ENCODE measurements at regions not wholly inside any gene's neighbourhood (a gene's known extent, or its start where the extent isn't known, plus 50 kb on each side); places are given as distances from the start of the nearest gene placed in this dataset.

DNA sequence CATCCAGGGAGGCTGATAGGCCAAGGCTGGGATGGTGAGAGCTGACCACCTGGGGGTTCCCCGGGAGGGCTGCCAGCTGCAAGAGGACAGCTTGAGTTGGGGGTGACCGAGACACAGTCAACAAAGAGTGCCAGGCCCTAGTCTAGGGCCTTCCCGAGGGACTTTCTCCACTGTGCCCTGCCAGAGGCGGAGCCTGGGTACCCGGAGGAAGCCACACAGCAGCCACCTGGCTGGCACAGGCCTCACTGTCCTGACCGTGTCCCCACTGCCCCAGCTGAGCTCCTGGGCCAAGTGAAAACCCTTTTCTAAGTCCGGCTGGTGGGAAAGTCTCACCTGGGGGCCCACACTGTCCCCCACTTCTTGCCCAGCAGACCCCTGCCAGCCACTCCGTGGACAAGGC, 71.9 kb upstream of the GSE1 start:
- no peak for DNase-seq

DNA sequence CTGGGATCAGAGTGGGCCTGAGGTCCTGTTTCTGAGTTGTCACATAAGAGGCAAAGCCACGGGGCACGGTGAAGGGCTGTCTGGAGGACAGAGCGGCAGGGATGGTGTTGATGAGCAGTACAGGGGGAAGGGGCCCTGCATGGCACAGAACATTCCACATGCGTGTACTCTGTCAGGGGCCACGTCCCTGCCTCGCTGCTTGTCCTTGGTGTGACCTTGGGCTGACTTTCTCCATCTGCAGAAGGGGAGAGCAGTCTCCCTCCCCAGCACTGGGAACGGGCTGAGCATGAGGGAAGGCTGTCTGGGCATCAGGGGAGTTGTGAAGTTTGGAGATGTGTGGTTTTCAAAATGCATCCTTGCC, 71.5 kb upstream of the GSE1 start:
- no peak for DNase-seq

DNA sequence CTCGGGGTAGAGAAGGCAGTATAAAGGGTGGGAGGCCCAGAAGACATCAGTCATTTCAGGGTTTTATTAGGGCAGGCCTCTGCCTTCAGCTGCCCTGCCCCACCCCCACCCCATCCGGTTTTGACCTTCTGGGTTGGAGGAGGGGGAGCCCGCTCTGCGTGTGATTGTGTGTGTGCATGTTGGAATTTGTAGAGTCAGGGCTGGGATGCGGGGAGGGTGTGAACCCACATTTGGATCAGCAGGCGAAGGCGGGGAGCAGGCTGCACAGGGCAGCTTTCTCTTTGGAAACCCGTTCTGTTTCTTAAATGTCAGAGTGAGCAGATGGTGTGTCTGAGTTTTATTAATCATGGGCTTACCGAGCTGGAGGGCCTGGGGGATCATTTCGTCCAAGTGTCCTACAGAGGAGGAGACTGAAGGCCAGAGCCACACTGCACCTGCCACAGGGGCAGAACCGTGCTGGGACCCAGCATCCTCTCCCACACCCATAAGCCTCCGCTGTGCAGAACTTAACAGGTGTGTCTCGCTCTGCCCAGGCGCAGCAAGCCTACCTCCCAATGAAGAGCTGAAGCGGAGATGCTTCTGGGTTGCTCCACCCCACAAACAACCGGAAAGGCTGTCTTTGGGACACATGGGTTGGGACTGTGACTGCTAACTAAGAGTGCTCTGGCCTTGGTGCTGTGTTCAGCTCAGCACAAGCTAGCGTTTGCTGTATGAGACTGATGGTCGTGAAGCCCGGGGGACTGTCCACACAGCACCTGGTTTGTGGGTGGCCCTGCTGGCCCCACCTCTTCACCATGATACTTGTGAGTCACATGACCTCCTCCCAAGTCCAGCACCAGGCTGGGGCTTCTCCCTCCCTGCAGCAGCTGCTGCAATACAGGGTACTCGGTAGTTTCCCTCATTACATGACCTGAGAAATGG, 70.9 kb upstream of the GSE1 start:
- no peak for DNase-seq

DNA sequence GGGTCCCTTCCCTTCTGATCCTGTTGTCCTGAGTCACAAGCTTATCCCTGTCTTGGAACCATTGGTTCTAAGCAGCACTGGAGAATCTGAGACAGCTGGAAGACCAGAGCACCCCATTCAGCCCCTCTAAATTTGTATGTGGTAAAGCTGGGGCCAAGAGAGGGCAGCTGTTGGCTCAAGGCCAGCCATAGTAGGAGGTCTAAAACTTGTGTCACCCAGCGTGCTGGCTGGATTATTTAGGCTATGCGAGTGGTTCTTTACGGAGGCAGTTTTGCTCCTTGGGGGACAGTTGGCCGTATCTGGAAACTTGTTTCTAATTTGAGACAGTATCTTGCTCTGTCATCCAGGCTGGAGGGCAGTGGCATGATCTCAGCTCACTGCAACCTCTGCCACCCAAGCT, 69.6 kb upstream of the GSE1 start:
- no peak for DNase-seq

DNA sequence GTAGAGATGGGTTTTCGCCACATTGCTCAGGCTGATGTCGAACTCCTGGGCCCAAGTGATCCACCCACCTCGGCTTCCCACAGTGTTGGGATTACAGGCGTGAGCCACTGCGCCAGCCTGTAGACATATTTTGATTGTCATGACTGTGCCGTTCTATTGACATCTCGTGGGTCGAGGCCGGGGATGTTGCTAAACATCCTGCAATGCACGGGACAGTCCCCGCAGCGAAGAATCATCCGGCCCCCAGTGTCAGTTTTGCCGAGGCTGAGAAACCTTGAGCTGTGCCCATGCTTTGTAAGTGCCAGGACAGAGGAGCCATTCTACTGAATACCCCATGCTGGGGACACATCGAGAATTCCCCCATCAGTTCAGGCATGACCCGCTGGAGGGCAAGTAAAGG, 69.1 kb upstream of the GSE1 start:
- DNase-seq: no peak

DNA sequence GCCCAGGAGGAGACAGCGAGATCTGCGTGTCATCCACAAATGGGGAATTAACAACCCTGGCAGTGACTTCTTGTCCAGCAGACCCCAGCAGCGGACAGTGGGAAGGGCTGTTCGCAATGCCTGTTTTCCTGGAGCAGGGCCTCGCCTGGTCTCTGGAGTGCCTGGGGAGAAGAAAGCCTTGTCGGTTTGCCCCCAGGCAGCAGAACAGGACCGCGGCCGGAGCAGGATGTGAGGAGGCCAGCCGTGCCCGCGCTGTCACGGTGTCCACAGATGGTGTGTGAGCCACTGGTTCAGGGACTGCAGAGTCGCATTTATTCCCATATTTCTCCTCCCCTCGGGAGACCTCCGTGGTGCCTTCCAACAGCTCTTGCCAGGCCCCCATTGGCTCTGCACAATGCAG, 68.5 kb upstream of the GSE1 start:
- no peak for DNase-seq

DNA sequence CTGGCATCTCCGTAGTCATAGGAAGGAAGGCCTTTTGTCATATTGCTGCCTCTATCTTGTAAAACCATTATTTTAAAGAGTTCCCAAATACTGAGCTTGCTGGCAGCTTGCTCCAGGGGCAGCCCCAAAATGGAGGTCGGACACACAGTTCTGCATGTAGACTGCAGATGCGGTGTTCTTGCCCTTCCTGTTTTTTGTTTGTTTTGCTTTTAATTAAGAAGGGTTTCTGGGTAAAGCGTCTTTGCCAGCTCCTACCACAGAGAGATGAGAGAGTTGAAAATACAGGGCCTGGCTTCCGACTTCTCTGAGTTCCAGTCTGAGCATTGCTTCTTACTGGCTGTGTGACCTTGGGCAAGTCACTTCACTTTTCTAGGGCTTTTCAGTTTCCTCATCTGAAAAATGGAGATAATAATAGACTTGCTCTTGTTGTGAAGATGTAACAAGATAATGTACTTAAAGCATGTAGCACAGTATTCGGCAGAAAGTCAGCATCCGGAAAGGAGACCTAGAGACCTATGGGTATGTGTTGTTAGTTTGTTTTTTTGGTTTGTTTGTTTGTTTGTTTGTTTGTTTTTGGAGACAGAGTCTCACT, 67.8 kb upstream of the GSE1 start:
- DNase-seq: no peak

DNA sequence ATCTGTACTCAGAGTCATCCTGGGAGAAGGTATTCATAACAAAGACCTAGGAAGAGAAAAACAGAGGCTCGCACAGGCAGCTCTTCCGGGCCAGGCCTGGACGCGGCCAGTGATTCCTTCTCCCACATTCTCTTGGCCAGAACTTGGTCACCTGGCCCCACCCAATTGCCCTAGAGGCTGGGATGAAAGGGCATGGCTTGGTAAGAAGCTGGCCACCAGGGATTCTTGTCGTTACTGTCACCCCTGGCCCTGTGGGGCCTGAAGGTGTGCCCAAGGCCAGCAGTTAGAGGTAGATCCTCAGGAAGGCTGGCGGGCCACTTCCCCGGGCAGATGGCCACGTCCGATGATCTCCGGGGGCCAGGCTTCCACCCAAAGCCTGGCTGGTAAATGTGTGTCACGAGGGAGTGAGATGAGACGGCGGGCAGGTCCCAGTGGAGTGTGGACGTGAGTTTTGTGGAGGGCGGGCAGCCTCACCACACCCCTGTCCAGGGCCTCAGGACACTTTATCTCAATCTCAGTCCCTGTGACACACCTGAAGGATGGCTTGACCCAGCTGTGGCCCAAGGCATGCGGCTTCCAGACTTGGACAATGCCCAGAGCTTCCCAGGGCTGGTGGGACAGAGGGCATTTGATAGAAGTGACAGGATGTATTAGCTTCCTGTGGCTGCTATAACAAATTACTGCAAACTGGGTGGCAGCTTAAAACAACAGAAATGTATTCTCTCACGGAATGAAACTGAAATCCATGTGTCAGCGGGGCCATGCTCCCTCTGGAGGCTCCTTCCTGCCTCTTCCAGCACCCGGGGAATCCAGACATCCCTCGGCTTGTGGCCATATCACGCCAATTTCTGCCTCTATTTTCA, 66.3 kb upstream of the GSE1 start:
- DNase-seq: no peak

DNA sequence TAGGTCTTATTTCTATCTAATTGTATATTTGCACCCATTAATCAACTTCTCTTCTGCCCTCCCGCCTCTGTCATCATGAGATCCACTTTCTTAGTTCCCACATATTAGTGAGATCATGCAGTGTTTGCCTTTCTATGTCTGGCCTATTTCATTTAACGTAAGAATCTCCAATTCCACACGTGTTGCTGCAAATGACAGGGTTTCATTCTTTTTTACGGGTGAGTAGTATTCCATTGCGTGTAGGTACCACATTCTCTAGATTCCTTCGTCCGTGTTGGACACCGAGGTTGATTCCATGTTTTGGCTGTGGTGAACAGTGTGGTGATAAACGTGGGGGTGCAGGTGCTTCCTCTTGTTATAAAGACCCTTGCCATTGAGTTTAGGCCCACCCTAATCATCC, 64.7 kb upstream of the GSE1 start:
- DNase-seq: no peak

DNA sequence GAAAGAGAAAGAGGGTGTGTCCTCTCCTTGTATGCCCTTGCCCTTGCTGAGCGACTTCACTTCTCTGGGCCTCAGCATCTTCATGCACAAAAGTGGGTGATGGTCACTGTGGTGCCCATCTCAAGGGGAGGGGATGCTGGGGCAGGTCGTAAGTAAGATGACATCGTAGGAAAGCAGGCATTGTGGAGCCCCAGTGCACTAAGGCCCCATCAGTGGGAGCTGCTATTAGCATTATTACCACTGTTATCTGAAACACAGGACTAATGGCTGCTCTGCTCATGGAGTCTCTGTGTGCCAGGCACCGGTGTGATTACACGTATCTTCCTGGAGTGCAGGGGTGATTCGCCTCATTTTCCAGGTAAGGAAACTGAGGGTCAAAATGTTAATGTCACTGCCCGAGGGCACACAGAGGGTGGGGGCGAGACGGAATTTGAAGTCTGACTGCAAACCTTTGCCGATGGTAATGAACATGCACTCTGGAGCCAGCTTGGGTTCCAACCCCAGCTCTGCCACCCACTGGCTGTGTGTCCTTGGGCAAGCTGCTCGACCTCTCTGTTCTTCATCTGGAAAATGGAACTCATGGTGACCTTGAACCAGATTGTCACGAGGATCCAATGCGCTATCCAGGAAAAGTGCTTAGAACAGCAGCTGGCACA, 63.2 kb upstream of the GSE1 start:
- DNase-seq: no peak

DNA sequence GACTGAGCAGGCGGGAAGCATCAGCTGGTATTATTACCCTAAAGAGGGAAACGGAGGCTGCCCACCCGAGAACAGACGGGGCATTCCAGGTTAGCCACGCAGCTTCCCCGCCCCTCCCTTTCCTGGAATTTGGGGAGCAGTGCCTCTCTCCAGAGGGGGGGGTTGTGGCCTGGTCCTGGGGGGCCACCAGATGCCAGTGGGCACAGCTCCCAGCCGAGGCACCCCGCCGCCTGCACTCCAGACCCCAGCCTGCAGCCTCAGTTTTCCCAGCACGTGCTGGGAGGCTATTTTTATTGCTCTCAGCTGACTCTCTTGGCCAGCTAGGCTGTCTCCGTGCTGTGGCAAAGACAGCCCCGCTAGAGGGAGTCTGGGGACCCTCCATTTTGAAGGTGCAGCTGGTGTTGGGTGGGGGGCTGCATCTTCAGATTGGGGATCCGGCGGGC, 62.7 kb upstream of the GSE1 start:
- DNase-seq: no peak

DNA sequence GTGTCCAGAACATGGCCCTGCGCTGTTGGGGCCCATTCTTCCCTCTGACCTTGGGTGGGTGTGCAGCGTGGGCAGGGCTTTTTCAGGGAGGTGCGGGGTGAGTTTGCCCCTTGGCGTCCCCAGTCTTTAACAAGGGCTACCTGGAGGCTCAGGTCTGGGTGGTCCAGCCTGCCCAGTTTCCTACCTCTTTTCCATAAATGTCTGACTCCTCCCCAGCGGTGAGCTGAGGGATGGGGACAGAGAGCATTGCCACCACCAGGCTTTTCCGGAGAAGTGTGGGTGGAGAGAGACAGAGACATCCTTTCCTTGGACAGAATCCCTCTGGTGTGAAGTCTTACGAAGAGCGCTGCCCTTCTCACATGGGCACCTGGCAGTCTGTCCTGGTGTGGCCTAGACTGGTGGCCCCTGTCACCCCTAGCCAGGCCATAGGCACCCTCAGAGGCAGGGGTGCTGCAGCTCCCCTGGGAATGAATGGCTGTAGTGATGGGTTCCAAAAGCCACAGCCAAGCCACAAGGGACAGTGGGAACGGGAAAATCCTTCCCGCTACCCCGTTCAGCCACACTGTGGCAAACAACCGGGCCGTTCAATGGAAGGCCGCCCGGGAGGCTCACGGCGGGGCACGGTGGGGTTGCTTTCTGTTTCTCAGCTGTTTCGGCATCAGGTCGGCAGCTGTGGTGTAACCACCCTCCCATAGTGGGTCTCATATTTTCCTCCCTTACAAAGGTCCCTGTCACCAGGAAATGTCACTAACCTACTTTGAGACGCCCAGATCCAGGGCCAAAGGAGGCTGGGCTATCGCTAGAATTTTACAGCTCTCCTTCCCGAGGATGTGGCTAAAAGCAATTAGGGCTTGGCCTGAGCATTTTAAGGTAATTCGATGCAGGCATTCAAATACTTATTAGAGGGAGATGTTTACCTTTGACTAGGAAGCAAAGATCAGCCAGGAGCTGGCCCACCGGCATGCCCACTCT, 61.9 kb upstream of the GSE1 start:
- DNase-seq: peak; percentile 41

DNA sequence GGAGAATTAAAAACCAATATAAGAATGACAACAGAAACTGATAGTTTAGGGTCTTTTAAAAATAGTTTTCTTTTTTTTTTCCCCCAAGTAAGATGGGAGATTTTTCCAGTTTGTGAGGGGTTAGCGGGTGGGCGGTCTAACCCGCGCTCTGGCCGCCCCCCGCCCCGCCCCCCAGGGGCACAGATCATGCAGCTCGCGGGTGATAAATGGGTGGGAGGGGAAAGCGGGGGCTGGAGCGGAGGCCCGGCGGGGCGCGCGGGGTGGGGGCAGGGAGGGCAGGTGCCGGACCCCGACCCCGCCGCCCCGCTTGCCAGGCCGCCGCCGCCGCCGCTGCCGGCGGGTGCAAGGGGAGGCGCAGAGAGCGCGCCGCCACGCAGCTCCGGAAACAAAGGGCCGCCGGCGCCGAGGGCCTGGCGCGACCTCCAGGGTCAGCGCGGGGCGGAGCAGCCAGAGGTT, 60.1 kb upstream of the GSE1 start:
- DNase-seq: no peak

DNA sequence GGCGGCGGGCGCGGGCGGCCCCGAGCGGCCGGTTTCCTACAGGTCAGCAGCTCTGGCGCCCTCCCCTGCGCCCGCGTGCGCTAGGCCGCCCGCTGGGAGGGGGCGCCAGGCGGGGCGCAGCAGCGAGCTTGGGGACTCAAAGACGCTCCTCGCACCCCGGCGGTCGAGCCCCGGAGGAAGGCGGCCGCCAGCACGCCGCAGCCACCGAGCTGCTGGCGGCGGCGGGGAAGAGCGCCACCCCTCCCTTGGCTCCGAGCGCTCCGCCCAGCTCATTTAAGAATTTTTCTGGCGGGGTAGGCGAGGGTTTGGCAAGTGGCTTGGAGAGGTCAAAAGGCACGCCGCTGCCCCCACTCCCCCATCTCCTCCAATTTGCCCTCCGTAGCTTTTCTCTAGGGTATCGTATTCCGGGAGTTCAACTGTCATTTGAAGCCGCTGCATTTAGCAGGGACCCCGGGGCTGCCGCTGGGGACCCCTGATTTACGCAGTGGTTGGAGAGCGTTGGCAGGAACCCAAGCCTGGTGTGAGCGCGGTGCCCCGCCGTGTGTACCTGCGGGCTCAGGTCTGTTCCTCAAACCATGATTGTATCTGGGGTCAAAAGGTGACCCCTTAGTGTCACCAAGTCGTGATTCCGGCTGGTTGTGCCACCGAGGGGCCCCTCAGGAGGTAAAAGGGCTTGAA, 59.5 kb upstream of the GSE1 start:
- DNase-seq: peak; percentile 67

DNA sequence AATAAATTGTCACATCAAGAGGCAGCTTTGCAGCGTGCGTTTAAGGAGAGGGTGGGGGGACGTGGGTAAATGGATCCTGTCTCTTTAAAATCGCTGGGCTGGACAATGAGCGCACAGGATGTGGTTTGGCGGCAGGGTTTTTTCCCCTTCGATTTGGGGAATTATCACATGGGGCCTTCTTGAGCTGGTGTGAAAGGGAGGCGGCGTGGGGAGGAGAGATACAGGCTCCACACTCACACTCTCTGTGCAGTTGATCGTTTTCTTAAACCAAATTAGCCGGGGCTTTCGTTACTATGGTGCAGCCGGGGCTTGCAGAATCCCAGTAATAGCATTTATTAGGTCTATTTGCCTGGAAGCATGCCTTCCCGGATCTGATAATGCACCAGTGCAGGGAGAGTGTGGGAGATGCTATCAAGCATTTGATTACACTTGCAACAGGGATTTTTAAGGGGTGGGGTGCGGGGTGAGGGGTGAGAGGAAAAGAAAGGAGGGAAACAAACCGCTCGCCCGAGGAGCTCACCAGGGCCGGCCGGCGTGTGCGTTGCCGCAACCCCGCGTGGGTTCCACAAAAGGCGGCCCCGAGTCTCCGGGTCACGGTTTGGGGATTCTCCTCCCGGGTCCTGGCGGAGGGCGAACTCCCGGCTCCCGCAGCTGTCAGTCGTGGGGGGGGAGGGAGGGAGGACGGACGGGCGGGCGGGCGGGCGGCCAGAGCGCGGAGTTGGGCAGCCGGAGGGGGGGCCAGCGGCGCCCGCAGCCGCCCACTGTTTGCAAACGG, 58.8 kb upstream of the GSE1 start:
- peak; percentile 52 for DNase-seq

DNA sequence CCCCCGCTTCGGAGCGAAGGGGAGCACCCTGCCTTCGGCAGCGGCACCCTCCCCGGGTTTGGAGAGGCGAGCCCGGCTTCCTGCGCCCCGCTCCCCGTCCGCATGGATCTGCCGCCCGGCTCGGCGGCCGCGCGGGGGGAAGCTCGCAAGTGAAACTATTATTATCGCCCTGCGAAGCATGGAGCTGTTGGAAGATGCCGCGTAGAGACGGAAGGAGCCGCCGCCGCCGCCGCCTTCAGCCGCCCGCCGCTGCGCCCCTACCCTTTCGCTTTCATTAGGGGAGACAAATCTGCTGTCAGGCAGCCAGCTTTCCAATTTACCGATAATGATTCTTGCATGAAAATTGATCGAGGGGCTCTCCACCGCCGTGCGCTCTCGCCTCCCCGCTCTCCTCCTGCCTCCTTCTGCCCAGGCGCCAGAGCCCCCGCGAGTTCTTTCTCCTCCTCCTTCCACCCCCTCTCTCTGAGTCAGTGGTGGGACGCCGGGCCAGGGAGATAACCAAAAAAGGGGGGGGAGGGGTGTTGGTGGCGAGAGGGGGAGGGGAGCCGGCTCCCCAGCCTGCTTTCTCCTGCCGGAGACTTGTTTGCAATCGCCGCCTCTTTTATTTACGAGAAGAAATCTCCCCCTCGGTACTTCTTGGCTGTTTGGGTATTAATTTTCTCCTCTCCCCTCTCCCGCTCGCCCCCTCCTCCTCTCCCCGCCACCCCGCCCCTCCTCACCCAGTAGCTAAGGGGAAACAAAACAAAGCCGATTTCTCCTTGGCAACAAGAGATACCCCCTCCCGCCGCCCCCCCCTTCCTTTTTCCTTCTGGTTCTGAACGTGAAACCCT, 58.0 kb upstream of the GSE1 start:
- peak; percentile 70 for DNase-seq

DNA sequence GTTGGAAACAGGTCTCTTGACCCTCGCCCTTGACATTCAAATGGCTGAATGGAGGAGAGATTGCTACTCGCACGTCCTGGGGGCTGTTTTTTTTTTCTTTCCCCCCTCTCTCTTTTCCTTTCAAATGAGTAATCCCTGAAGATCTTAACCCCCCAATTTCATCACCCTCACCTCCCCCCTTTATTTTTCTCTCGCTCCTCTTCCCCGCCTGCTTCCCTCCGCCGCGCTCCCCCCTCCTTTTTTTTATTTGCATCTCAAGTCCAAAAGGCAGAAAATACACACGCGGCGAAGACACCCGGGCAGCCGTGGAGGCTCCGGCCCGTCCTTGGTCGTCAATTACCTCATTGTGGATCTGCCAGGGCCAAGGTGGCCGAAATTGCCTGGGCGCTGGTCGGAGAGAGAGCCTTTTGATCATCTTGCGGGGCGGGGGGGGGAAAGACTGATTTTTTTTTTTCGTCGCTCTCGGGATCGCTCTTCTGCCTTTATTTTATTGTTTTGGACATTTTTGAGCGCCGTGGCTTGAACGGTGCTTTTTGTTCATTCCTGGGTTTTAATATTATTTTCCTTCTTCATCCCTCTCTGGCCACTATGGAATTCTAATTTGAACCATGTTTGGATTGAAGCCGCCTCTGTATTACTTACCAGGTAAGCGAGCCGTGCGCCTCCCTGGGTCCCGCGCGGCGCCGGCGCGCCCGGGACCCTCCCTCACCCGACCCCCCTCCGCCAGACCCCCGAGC, 57.2 kb upstream of the GSE1 start:
- DNase-seq: no peak

DNA sequence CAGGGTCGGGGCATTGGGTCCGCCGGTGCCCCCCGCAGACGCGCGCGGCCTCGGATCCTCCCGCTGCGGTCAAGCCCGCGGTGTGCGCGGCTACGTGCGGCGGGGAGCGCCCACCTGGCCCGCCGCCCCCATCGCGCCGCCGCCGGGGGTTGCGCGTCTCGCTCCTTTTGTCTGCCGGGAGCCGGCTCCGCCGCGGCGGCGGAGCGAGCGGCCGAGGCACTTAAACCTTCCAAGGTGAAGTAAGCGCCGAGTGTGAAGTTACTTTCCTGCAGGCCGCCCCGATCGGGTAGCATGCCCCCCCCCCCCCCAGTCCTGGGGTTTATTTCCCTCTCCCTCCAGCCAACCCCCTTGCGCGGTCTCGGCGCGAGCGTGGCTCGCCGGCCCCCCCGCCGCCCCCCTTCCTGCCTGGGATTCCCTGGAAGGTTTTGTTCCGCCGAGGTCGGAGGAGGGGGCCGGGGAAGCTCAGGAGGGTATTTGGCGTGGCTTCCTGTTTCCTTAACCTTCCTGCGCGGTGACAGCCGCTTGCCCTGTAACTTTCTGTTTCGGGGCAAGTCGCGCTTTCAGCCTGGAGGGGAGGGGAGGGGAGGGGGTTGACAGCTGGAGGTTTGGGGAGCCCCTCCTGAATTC, 56.6 kb upstream of the GSE1 start:
- peak; percentile 39 for DNase-seq
